ENCODE measurements at regions not wholly inside any gene's neighbourhood (a gene's known extent, or its start where the extent isn't known, plus 50 kb on each side); places are given as distances from the start of the nearest gene placed in this dataset.

DNA sequence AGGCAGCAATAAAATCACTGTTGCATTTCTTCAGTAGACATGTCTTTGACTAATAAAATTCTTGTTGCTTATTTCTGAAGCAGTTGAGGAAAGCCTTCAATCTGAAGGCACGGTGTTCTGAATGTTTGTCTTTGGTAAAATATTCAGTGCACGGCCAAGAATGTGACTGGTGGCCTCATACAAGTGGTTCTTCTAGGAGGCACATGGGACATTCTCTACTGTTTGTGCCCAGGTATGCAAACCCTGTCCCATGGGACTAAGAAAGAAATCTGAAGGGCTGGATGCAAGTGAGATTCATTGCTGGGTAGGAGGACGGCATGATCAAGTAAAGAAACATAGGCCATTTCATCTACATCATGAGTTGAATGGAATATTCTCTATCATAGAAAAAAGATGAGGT lies 250.6 kb upstream of the NR2F2 start:
- TF ChIP-seq, protein P1, sequence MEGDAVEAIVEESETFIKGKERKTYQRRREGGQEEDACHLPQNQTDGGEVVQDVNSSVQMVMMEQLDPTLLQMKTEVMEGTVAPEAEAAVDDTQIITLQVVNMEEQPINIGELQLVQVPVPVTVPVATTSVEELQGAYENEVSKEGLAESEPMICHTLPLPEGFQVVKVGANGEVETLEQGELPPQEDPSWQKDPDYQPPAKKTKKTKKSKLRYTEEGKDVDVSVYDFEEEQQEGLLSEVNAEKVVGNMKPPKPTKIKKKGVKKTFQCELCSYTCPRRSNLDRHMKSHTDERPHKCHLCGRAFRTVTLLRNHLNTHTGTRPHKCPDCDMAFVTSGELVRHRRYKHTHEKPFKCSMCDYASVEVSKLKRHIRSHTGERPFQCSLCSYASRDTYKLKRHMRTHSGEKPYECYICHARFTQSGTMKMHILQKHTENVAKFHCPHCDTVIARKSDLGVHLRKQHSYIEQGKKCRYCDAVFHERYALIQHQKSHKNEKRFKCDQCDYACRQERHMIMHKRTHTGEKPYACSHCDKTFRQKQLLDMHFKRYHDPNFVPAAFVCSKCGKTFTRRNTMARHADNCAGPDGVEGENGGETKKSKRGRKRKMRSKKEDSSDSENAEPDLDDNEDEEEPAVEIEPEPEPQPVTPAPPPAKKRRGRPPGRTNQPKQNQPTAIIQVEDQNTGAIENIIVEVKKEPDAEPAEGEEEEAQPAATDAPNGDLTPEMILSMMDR (conservative IDR thresholded peaks at IDR 0.05 in 1 of 2, IDR thresholded peaks at IDR 0.05 in 1 of 2; ENCODE audit: extremely low read depth in 1 of 2, insufficient read depth in 1 of 2, low read depth in 1 of 2, low read length in 2 of 2) = no peak
- TF ChIP-seq EZH2 (IDR thresholded peaks at IDR 0.05; ENCODE audit: borderline replicate concordance, low read length) = no peak
